GM20000 (cell line): ENCODE measurements at regions not wholly inside any gene's neighbourhood (a gene's known extent, or its start where the extent isn't known, plus 50 kb on each side); places are given as distances from the start of the nearest gene placed in this dataset.

Source experiments
- DNase-seq: peaks from one replicate; pipeline ENCODE4 v3.0.0; 2012; ENCODE audit warnings: low spot score
- CTCF ChIP-seq: IDR thresholded peaks from 2 replicates; pipeline ENCODE4 v1.5.1; 2012; ENCODE audit warnings: mild to moderate bottlenecking, control low read depth; ENCODE audit errors: extremely low read depth, missing control alignments

- no peak for DNase-seq
- TF ChIP-seq CTCF = no peak
These were observed 193.4 kb downstream of the CASP12 start for GRCh38 chr11:104704888-104705287.

- DNase-seq = no peak
- TF ChIP-seq CTCF = no peak
These were observed 194.0 kb downstream of the CASP12 start for GRCh38 chr11:104704146-104704830.

GRCh38 chr11:104700609-104701008 lies 197.7 kb downstream of the CASP12 start:
- DNase-seq = no peak
- no peak for TF ChIP-seq CTCF

- no peak for TF ChIP-seq CTCF
- no peak for DNase-seq
These were observed 198.3 kb downstream of the CASP12 start for GRCh38 chr11:104699981-104700380.

GRCh38 chr11:104695065-104695463 lies 203.2 kb downstream of the CASP12 start:
- DNase-seq = no peak

GRCh38 chr11:104694259-104695064 lies 203.8 kb downstream of the CASP12 start:
- DNase-seq = no peak
- TF ChIP-seq CTCF = no peak

More at GRCh38 chr11:104695065-104695463, 203.2 kb downstream of the CASP12 start:
- TF ChIP-seq CTCF = no peak

GRCh38 chr11:104692751-104693150 lies 205.5 kb downstream of the CASP12 start:
- TF ChIP-seq CTCF = no peak
- DNase-seq = no peak
